AG04450 (cell line): ENCODE measurements at regions not wholly inside any gene's neighbourhood (a gene's known extent, or its start where the extent isn't known, plus 50 kb on each side); places are given as distances from the start of the nearest gene placed in this dataset.

Experiments
- CTCF ChIA-PET: fragments of 300-600, 350-600 bp; formaldehyde crosslinking; extraction: SDS; loops from one replicate; lab custom pipeline; 2022; ENCODE audit warnings: antibody characterized with exemption, inconsistent platforms; lab: Charles Lee
- POLR2A ChIA-PET: fragments of 350-600 bp; formaldehyde crosslinking; extraction: SDS; loops from one replicate; lab custom pipeline; 2021; ENCODE audit warnings: antibody characterized with exemption, inconsistent platforms; lab: Yijun Ruan, JAX
- DNase-seq: peaks from one replicate; pipeline ENCODE4 v3.0.0-alpha.2; 2011; ENCODE audit warnings: low read depth, low spot score
- H3K27ac ChIP-seq: one replicate; pipeline ENCODE4 v1.5.1; 2012; ENCODE audit warnings: low read depth, low read length, control low read depth
- H3K27me3 ChIP-seq: one replicate; pipeline ENCODE4 v1.6.0; 2012; ENCODE audit warnings: low read length; ENCODE audit not compliant: control insufficient read depth, insufficient read depth
- H3K4me3 ChIP-seq: 2 replicates; pipeline ENCODE4 v1.5.1; 2011; ENCODE audit warnings: mild to moderate bottlenecking, low read depth, low read length, control low read depth
- H3K9me3 ChIP-seq: 2 replicates; pipeline ENCODE4 v1.5.1; 2012; ENCODE audit warnings: low read length; ENCODE audit not compliant: control insufficient read depth, insufficient read depth
- TF ChIP-seq, protein P1 (sequence below): IDR thresholded peaks from 2 replicates; pipeline ENCODE4 v1.5.1; 2011; ENCODE audit warnings: low read depth, low read length, control low read depth, inconsistent platforms

DNA sequence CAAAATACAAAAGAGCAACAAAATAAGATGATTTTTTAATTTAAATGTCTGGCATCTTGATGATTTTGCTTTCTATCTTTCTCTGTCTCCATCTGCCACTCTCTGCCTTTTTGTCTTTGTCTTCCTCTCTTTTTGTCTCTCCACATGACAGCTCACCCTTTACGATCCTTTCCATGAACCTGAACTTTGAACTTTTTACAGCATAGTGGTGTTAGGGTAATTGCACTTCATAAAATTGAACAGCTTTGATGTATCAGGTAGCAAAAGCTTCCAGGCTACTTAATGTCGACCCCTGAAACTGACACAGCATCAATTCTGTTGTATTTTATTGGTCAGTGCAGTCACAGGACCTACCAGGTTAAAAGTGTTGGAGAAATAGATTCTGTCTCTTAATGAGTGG lies 1517.0 kb downstream of the ADGRL3 start:
- no peak for DNase-seq
- no peak overlapping the region for H3K4me3 ChIP-seq
- TF ChIP-seq, protein P1, sequence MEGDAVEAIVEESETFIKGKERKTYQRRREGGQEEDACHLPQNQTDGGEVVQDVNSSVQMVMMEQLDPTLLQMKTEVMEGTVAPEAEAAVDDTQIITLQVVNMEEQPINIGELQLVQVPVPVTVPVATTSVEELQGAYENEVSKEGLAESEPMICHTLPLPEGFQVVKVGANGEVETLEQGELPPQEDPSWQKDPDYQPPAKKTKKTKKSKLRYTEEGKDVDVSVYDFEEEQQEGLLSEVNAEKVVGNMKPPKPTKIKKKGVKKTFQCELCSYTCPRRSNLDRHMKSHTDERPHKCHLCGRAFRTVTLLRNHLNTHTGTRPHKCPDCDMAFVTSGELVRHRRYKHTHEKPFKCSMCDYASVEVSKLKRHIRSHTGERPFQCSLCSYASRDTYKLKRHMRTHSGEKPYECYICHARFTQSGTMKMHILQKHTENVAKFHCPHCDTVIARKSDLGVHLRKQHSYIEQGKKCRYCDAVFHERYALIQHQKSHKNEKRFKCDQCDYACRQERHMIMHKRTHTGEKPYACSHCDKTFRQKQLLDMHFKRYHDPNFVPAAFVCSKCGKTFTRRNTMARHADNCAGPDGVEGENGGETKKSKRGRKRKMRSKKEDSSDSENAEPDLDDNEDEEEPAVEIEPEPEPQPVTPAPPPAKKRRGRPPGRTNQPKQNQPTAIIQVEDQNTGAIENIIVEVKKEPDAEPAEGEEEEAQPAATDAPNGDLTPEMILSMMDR: no peak
- no peaks in the 10 kb centered on the region for H3K27me3 ChIP-seq
- ChIA-PET POLR2A (no interaction called here), CTCF (no interaction called here)
- no peak overlapping the region for H3K27ac ChIP-seq
- H3K9me3 ChIP-seq: peaks cover 3% of the 10 kb centered on the region; the same call in 1 of the 2 replicates

DNA sequence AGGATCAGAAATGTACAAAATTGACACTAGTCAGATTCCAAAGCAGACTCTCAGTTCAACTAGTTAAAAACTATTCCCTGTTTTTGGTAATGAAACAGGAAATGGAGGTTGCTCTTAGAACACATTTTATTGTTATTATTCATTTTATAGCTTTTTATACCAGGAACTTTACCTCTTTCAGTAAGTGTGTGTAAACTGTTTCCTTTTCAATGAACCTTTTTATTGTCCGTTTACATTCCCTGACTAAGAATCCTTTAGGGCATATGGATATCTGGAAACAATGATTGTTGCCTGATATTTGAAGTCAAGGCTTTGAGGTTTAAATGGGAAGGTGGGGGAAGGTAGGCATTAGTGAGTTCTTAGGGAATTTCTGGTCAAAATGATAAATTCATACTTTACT lies 1511.4 kb downstream of the ADGRL3 start:
- TF ChIP-seq, protein P1: no peak
- no peak overlapping the region for H3K27ac ChIP-seq
- no peaks in the 10 kb centered on the region for H3K9me3 ChIP-seq
- H3K4me3 ChIP-seq: no peak overlapping the region
- H3K27me3 ChIP-seq: no peaks in the 10 kb centered on the region
- ChIA-PET CTCF (no interaction called here), POLR2A (no interaction called here)
- DNase-seq: no peak

DNA sequence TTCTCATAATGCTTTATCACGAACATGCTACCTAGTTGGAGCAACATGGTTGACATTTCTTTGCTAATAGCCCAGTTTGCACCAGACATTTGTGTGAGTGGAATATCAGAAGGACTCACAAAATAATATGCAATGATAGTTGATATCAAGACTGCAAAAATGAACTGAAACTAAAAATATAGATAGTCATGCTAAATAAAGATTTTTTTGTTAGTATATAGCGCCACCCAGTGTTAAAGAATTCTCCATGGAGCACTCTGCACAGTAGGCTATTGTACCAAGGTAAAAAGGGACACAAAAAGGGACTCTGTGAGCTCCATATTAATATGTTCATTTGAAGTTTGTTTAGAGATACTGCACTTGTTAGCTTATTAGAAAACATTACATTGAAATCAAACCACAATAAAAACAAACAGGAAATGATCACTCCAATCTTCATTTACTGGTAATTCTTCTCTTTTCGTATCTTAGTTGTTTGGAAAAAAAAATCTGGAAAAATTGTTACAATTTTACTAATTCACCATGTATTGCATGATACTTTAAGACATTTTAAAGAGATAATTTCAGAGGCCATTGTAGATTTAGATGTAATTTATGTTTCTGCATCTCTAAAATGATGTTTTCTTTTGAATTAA lies 1509.6 kb downstream of the ADGRL3 start:
- no peak overlapping the region for H3K4me3 ChIP-seq
- no peak overlapping the region for H3K27ac ChIP-seq
- DNase-seq: no peak
- POLR2A ChIA-PET: no interaction called here
- no peaks in the 10 kb centered on the region for H3K27me3 ChIP-seq
- no peaks in the 10 kb centered on the region for H3K9me3 ChIP-seq
- TF ChIP-seq, protein P1: no peak
- CTCF ChIA-PET: no interaction called here

DNA sequence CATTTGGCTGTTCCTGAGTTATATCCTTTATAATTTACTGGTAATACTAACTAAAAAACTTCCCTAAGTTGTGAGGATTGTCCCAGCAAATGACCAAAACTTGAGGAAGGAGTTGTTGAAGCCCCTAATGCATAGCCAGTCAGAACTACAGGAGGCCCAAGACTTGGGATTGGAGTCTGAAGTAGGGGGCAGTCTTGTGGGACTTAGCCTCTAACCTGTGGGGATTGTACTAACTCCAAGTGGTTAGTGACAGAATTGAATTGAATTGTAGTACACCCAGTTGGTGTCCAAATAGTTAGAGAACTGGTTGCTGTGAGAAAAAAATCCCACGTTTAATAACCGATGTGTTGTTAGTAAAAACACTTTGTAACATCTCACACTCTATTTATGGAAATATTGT lies 1506.3 kb downstream of the ADGRL3 start:
- Histone ChIP-seq H3K9me3 (no peaks in the 10 kb centered on the region; the same call in 1 of the 2 replicates), H3K27ac (no peak overlapping the region), H3K4me3 (no peak overlapping the region), H3K27me3 (no peaks in the 10 kb centered on the region)
- DNase-seq: no peak
- ChIA-PET POLR2A (no interaction called here), CTCF (no interaction called here)
- TF ChIP-seq, protein P1: no peak

DNA sequence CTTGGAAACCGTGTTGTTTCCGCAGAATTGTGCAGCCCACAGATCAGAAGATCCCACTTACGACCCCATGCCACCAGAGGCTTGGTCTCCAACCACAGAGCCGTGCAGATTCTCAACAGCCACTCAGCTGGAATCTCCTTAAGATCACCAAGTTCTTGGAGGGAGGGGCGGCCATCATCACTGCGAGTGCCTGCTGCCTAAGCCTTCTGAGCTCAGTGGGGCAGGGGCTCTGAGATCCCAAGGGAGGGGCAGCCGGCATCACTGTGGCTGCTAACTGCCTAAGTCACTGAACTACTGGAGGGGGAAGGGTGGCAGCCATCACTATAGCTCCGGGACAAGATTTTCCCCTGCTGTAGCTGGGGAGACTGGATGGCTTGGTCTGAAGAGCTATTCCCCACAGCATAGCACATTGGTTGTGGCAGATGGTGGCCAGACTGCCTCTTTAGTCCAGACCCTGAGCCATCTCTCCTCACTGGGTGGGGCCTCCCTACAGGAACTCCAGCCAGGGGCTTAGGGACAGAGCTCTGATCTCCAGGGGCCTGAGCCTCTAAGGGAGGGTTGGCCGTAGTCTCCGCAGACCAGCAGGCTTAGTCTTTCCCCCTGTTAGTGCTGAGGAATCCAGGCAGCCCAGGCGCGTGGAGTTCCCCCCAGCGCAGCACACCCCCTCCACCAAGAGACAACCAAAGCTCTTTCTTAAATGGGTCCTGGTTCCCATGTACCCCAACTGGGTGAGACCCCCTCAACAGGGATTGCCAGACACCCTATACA lies 1483.9 kb downstream of the ADGRL3 start:
- H3K9me3 ChIP-seq: peaks cover 13% of the 10 kb centered on the region
- ChIA-PET CTCF (interaction anchor here (0.7 kb wide), 1 partner anchor 10 kb away, joined by 3 read pairs; no protein-coding TSS in a partner anchor), POLR2A (no interaction called here)
- H3K27me3 ChIP-seq: no peaks in the 10 kb centered on the region
- H3K27ac ChIP-seq: no peak overlapping the region
- no peak for DNase-seq
- TF ChIP-seq, protein P1: no peak
- no peak overlapping the region for H3K4me3 ChIP-seq
